ENCODE measurements at regions not wholly inside any gene's neighbourhood (a gene's known extent, or its start where the extent isn't known, plus 50 kb on each side); places are given as distances from the start of the nearest gene placed in this dataset.

GRCh38 chr7:54906963-54907362 lies 111.9 kb upstream of the EGFR start (continued):
- TF ChIP-seq, protein P1, sequence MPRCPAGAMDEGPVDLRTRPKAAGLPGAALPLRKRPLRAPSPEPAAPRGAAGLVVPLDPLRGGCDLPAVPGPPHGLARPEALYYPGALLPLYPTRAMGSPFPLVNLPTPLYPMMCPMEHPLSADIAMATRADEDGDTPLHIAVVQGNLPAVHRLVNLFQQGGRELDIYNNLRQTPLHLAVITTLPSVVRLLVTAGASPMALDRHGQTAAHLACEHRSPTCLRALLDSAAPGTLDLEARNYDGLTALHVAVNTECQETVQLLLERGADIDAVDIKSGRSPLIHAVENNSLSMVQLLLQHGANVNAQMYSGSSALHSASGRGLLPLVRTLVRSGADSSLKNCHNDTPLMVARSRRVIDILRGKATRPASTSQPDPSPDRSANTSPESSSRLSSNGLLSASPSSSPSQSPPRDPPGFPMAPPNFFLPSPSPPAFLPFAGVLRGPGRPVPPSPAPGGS (IDR thresholded peaks at IDR 0.05; ENCODE audit: borderline replicate concordance, insufficient read depth, low read depth, low read length, poor library complexity, severe bottlenecking): no peak
- no peak for TF ChIP-seq KAT2A (conservative IDR thresholded peaks at IDR 0.05; ENCODE audit: control insufficient read depth, low read depth, low read length)
- TF ChIP-seq ELK1 (IDR thresholded peaks at IDR 0.05; ENCODE audit: low read depth, low read length): no peak
- TF ChIP-seq MYB (IDR thresholded peaks at IDR 0.05; ENCODE audit: borderline replicate concordance, low read depth, low read length): no peak
- TF ChIP-seq CBX5 (IDR thresholded peaks at IDR 0.05; ENCODE audit: low read depth): no peak
- no peak for TF ChIP-seq TCF7 (IDR thresholded peaks at IDR 0.05; ENCODE audit: borderline replicate concordance)
- no peak for TF ChIP-seq TARDBP (IDR thresholded peaks at IDR 0.05; ENCODE audit: borderline replicate concordance)

GRCh38 chr7:54907981-54908380 lies 110.8 kb upstream of the EGFR start:
- Histone ChIP-seq H3K9ac (ENCODE audit: control insufficient read depth, insufficient read depth, low read length) (no peak overlapping the region), H3K4me2 (ENCODE audit: control insufficient read depth, insufficient read depth) (no peak overlapping the region), H3K4me1 (ENCODE audit: control insufficient read depth, insufficient read depth, low read length) (no peaks in the 10 kb centered on the region), H3K9me3 (replicated peaks; ENCODE audit: control insufficient read depth, insufficient read depth, low read length) (no peaks in the 10 kb centered on the region; the same call in 2 of the 3 replicates), H4K20me1 (ENCODE audit: control insufficient read depth, insufficient read depth) (no peaks in the 10 kb centered on the region), H3K4me3 (no peak overlapping the region), H3K79me2 (ENCODE audit: control insufficient read depth, insufficient read depth, low read length) (no peaks in the 10 kb centered on the region), H3K27ac (ENCODE audit: control insufficient read depth, insufficient read depth) (no peak overlapping the region), H3K27me3 (replicated peaks in 1 of 2; ENCODE audit: control insufficient read depth in 2 of 2, insufficient read depth in 2 of 2, low read length in 1 of 2) (no peaks in the 10 kb centered on the region; a peak in 1 of 4 replicates), H2AFZ (ENCODE audit: control insufficient read depth, low read depth, low read length) (no peak overlapping the region), H3K36me3 (ENCODE audit: control insufficient read depth in 2 of 2, insufficient read depth in 2 of 2, low read length in 1 of 2) (no peaks in the 10 kb centered on the region)
- CTCF ChIA-PET: no interaction called here
- in situ Hi-C loops (cut with MboI): no loop called here
- TF ChIP-seq BMI1 (IDR thresholded peaks at IDR 0.05; ENCODE audit: borderline replicate concordance) (no peak), NR2F1 (conservative IDR thresholded peaks at IDR 0.05) (no peak), ZBED1 (IDR thresholded peaks at IDR 0.05; ENCODE audit: borderline replicate concordance) (no peak), POLR2A (IDR thresholded peaks at IDR 0.05; ENCODE audit: low read depth, low read length) (no peak)
- TF ChIP-seq, protein P2, sequence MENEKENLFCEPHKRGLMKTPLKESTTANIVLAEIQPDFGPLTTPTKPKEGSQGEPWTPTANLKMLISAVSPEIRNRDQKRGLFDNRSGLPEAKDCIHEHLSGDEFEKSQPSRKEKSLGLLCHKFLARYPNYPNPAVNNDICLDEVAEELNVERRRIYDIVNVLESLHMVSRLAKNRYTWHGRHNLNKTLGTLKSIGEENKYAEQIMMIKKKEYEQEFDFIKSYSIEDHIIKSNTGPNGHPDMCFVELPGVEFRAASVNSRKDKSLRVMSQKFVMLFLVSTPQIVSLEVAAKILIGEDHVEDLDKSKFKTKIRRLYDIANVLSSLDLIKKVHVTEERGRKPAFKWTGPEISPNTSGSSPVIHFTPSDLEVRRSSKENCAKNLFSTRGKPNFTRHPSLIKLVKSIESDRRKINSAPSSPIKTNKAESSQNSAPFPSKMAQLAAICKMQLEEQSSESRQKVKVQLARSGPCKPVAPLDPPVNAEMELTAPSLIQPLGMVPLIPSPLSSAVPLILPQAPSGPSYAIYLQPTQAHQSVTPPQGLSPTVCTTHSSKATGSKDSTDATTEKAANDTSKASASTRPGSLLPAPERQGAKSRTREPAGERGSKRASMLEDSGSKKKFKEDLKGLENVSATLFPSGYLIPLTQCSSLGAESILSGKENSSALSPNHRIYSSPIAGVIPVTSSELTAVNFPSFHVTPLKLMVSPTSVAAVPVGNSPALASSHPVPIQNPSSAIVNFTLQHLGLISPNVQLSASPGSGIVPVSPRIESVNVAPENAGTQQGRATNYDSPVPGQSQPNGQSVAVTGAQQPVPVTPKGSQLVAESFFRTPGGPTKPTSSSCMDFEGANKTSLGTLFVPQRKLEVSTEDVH (IDR thresholded peaks at IDR 0.05; ENCODE audit: low read depth, partially characterized antibody): no peak
- intact Hi-C loops (cut with micrococcal nuclease; ENCODE audit: unreplicated experiment): no loop called here
- BruUV-seq (replicated peaks): no TSS peak
- SMC1A ChIA-PET (ENCODE audit: uncharacterized antibody, unreplicated experiment): no interaction called here
- ATAC-seq (no peak), FAIRE-seq (no peak), DNase-seq (ENCODE audit: low read depth, low spot score) (no peak)
- POLR2A ChIA-PET: no interaction called here
- RAD21 ChIA-PET (ENCODE audit: unreplicated experiment): no interaction called here
